Eye (tissue), 1 donor: ENCODE measurements at regions not wholly inside any gene's neighbourhood (a gene's known extent, or its start where the extent isn't known, plus 50 kb on each side); places are given as distances from the start of the nearest gene placed in this dataset.
"Not testable (repeated sequence)": the region's sequence is repeated elsewhere in the genome, so short reads cannot be mapped to it uniquely, and the experiment has no call there.

Experiments
- DNase-seq: peaks from one replicate; pipeline ENCODE4 v3.0.0-alpha.2; 2015

DNA sequence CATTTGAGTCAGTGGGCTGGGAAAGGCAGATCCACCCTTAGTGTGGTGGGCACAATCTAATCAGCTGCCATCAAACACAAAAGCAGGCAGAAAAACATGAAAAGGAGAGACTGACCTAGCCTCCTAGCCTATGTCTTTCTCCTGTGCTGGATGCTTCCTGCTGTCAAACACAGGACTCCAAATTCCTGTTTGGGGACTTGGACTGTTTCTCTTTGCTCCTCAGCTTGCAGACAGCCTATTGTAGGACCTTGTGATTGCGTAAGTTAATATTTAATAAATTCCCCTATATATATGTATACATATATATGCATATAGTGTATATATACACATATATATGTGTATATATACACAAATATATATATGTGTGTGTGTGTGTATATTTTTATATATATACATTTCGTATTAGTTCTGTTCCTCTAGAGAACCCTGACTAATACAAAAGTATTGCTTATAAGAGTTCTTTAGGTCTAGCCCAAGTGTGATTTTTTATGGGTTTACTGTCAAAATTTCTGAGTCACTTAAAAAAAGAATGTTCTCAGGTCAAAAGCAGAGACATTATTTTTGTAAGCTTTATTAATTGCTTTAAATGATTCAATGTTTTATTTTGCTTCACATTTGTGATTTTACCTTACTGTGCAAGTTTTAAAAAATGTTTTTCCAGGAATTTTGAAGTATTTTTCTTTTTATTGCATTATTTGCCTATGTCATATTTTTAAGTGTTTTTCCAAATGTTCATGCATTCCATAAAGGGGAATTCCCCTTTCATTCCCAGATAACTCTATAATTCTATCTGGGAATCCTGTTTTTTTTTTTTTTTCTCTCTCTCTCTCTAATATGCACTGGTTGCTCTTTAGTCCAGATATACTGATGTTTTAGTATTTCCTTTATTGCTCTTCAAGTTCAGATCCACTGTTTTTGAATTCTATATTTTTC, 92.1 kb upstream of the ADAMTS5 start:
- no peak for DNase-seq

DNA sequence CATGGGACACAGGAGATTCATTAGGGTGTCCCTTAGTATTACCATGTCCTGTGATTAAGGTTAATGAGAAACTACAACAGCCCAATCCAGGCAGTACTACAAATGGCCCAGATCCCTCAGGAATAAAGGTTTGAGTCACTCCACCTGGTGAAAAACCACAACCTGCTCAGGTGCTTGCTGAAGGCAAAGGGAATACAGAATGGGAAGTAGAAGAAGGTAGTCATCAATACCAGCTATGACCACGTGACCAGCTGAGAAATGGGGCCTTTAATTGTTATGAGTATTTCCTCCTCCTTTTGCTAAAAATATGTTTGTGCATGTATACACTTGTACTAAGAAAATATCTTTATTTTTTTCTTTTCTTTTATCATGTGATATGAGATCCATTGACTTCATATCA, 91.1 kb upstream of the ADAMTS5 start:
- DNase-seq, result no peak

DNA sequence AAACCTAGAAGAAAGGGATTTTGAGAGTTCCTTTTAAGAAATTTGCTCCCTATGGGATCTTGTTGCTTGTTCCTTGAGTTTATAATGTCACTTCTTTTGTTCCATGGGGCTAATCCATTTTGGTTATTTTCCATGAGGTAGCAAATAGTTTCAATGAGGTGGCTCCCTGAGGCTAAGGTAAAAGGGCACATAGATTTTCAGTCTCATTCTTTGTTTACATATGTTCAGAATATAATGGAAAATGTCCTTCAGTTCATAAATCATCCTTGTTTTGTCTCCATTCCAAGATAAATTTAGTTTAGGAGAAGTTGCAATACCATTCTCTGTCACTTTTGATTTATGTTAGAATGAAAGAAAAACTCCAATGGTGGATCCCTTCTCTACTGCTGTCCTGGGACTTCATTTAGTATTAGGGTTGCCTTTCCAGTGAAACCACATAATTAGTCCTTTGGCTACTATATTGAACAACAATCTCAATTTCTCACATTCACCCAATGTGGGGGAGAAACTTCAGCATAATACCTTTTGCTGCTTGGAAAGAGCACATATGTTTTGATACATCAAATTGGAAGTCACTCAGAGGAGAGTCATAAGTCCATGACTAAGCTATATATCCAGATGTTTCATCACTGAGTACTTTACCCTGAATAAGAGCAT, 80.9 kb upstream of the ADAMTS5 start:
- no peak for DNase-seq

DNA sequence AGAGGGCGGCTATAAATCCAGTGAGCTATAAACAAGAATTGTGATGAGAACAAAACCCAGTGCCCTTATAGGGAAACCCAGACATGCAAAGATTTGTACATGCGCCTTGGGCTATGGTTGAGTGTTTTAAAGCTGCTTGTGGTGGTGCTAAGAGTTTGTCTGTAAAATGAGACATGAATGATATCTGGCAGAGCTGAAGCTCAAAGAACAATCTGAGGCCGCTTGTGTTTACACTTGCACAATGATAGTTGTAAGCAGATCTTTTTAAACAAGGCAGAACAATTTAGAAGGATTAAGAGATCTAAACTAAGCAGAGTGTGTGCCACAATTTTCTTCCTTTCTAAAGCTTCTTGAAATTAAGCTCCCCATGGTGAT, 80.4 kb upstream of the ADAMTS5 start:
- peak; percentile 28 for DNase-seq

DNA sequence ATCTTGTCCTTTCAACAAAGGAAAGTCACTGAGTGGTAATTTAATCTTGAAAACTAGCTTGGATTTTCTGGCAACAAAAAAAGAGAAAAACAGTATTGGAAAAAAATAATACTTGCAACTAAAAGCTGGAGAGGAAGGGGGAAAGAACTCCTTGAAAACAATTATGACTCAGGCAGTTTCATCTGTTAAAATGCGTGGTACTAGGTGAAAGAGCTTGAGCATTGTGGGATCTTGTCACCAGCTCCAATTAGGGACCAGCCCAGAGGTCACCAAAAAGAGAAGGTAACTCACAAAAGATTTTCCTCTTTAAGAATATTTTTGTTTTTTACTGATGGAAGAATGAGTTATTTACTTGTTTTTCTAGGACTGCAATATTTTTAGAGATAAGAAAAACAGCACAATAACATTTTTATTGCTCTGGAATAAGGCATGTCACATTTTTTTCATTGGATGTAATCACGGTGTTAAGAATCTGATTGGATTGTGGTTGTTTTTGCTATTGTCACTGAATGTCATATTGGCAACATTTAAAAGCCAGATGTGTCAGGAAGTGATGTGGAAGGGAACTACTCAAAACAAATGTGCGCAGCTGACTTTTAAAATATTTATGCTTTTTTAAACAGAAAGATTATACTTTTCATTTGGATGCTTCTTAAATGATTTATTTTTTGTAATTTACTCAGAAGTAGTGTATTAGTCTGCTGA, 78.5 kb upstream of the ADAMTS5 start:
- no peak for DNase-seq

DNA sequence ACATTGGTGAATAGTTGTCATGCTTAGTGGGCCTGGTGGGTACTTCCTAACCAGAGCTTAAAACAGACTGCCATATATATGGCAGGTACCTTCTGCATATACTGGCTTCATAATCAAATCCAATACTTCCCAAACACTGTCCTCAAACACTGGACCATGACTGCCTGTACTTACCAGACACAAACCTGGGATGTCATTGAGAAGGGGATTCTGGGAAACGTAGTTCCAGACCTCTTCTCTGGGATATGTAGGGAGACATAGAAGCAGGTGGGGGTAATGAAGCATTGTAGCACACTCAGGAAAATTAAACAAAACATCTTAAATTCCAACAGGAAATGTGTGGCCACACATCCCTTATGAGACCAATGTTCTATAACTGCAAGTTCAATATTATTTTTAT, 76.5 kb upstream of the ADAMTS5 start:
- no peak for DNase-seq

DNA sequence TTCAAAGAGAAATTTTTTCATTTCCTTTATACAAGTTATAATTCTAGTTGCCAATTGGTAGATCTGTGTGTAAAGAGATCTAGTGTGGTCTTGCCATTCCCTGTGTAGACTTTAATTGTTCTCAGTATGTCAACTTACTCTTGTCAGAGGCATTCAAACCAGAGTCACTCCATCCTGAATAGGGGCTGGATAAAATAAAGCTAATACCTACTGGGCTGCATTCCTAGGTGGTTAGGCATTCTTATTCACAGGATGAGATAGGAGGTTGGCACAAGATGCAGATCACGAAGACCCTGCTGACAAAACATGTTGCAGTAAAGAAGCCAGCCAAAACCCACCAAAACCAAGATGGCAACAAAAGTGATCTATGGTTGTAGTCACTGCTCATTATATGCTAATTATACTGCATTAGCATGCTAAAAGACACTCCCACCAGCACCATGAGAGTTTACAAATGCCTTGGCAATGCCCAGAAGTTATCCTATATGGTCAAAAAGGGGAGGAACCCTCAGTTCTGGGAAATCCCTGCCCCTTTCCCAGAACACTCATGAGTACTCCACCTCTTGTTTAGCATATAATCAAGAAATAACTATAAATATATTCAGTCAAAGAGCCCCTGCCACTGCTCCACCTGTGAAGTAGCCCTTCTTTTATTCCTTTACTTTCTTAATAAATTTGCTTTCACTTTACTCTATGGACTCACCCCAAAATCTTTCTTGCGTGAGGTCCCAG, 74.0 kb upstream of the ADAMTS5 start:
- DNase-seq, result no peak

DNA sequence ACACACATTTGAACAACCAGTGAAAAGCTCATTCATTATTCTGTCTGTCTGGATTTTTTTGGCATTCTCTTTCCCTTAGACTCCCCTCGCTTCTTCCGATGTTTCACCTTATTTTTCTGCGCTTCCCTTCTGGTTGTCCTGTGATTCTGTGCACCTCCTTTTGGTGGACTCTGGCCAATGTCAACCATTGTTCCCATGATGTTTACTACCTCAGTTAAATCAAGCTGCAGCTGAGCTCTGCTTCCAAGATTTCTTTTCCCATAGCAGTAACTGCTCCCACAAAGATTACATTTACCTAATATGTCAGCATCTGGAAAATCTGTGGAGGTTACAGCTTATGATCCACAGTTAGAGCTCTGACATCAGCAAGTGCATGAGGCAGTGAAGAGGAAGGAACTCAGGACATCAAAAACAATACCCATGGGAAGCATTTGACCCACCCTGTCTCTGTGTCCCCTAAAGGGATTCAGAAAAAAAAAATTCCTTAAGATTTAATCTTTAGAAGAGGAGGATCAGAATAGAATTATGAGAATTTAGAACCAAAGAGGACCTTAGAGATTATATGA, 69.9 kb upstream of the ADAMTS5 start:
- no peak for DNase-seq

DNA sequence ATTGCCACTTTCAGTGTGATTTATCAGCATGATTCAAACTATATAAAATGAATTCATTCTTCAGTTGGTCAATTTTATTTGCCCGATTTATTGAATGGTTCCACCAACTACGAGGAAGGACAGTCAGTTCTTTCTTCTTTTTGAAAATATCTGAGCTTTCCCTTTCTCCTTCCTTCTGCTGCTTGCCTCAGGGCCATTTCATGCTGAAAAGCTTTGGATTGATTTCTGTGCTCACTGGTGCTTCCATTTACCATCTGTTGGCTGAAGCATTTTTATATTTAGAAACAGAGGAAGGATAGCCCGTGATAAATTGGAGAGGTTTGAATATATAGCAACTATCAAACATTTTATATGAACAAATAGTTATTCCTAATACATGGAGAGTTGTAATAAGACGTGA, 68.9 kb upstream of the ADAMTS5 start:
- peak; percentile 57 for DNase-seq

DNA sequence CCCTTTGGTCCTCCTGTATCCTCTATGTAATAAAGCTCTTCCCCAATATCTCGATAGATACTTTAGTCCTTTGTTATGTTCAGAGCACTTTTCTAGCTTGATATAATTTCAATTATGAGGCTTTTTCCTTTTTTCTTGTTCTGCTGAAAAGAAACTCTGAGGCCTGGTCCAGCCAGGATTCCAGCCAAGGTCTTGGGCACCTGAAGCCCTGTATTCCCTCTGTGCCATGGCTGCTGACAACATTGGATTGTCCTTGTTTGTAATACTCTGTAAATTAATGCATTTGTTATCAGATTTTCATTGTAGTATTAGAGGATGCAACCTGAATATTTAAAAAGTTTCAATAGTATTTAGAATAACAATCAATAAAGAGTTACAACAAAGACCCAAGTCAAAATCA, 67.9 kb upstream of the ADAMTS5 start:
- DNase-seq, result no peak

DNA sequence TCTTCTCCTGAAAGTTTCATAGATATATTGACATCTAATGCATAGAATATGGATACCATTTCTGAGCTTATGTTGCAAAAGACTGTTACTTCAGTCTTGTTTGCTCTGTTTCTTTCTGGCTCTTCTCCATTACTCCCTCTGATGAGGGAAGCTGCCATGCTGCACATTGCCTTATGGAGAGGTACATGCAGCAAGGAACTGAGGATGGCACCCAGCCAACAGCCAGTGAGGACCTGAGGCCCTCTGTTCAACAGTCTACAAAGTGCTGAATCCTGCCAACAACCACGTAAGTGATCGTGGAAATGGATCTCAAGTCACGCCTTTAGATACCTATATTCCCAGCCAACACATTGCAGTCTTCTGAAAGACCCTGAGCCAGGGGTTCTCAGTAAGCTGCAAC, 66.6 kb upstream of the ADAMTS5 start:
- DNase-seq, result no peak

DNA sequence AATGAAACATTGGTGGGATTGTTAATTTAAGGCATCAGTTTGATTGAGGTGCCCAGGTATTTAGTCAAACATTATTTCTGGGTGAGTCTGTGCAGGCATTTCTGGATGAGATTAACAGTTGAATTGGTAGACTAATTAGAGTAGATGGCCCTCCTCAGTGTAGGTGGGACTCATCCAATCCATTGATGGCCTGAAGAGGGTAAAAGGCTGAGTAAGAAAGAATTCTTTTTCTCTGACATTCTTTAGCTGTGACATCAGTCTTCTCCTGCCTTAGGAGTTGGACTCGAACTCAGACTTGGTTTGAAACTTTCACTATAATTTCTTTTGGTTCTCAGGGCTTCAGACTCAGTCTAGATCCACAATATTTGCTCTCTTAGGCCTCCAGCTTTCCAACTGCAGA, 59.6 kb upstream of the ADAMTS5 start:
- DNase-seq, result no peak

DNA sequence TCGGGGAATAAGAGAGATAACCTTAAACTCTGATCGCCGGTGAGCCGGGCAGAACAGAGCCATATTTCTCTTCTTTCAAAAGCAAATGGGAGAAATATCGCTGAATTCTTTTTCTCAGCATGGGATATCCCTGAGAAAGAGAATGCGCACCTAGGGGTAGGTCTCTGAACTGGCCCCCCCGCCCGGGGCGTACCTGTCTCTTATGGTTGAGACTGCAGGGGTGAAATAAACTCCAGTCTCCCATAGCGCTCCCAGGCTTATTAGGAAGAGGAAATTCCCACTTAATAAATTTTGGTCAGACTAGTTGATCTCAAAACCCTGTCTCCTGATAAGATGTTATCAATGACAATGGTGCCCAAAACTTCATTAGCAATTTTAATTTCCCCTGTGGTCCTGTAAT, 58.8 kb upstream of the ADAMTS5 start:
- not testable (repeated sequence) for DNase-seq

DNA sequence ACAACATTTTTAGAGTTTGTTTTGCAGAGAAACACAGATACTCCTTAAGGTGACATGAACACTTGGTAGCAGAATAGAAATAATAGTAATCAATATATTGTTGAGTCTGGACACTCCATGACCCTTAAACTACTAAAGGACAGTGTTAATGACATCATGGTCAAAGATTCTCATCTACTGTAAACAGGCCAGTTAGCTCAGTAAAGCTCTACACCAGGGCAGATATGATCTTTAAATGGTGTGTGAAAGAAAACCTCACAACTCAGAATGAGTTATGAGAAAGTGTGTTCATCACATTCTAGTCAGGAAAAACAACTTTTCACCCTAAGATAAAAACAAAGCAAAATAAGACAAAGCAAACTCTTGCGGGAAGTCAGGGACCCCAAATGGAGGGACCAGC, 58.1 kb upstream of the ADAMTS5 start:
- DNase-seq, result no peak

DNA sequence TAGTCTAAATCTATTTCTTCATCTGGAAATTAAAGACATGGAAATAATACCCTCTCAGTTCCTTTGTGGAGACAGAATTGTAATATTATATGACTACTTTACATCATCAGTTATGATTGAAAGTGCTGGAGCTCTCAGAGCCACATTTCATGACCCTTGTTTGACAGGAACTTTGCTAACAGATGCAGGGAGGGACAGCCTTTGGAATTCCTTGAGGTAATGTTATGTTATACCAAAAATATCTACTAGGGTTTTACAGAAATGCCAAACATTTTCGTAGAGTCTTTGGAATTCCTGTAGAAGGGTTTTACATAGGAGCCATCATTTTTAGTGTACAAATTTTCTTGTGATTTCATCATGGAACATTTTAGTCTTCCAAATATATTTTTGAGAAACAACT, 57.4 kb upstream of the ADAMTS5 start:
- DNase-seq, result peak; percentile 39

DNA sequence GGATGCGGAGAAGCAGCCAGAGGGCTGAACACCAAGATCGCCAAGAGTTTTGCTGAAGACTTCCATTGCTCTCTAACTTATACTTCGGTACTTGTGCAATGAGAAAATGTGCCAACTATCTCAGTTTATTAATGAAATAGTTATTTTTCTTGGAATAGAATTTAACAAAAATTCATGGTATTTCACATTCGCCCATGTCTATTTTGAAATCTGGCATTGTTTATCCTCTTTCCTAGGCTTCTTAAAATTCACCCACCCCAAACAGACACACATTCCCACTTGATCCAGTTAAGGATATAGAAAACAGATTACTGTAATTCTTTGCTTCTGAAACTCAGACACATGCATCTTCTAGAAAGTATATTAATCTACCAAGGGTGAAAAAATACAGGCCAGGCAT, 56.3 kb upstream of the ADAMTS5 start:
- no peak for DNase-seq

DNA sequence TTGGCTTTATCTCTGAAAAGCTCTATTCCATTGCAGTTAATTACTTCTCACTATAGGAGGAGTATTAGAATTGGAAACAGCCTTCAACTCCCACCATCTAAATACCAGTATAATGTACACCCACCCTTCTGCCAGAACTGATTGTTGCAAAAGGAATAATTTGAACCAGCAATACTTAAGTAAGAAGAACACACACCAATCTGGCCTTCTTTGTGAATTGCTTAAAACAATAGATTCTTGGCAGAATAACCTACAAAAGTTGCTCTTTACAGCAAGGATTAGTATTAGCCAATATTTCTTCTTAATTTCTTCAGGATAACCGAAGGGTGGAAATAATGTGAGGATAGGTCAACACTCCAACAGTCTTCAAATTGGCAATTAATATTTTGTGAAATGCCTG, 54.9 kb upstream of the ADAMTS5 start:
- no peak for DNase-seq

DNA sequence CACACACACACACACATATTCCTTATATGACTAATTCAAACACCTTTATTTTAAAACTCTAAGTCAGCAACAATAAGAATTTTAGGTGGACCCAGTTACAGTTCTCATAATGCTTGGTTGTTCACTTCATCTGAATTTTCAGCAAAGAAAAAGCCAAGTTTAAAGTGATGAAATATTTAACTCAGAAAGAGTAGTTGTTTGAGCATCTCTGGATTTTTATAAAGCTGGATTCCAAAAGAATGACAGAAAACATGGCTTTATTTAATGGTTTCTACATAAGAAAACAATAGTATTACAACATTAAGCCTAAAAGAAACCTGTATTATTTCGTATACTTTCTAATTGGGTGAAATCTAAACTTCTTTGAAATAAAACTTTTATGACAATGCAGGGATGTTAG, 54.2 kb upstream of the ADAMTS5 start:
- DNase-seq, result no peak

DNA sequence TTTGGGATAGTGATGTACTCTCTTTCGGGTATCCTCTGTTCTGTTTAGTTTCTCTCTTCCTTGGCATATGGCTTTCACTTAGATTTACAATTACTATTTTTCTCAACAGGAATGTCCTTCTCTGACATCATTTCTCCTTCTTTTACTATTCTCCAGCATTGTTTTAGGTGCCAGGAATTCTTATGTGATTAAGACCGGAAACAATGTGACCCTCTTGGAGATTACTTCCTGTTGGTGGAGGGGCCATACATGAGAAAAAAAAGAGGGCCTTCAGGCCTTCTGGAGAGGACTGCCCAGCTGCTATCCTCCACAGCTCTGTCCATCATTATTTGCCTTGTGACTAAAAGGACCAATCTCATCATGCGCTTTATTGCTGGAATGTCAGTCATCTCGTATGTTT, 50.4 kb upstream of the ADAMTS5 start:
- no peak for DNase-seq
